Hepatocyte (in vitro differentiated cells): ENCODE measurements at regions not wholly inside any gene's neighbourhood (a gene's known extent, or its start where the extent isn't known, plus 50 kb on each side); places are given as distances from the start of the nearest gene placed in this dataset.

Experiments used
- DNase-seq: peaks from one replicate; pipeline ENCODE4 v3.0.0-alpha.2; 2016; ENCODE audit warnings: low spot score
- H2AFZ ChIP-seq: fragments of 200-600 bp; sonication (generic); 2 replicates; pipeline ENCODE4 v1.6.0; 2016; ENCODE audit warnings: antibody characterized with exemption, mild to moderate bottlenecking
- H3K27ac ChIP-seq: fragments of 200-600 bp; sonication (generic); 2 replicates; pipeline ENCODE4 v1.5.1; 2016; ENCODE audit warnings: mild to moderate bottlenecking
- H3K27me3 ChIP-seq: fragments of 200-600 bp; sonication (generic); 2 replicates; pipeline ENCODE4 v1.6.1; 2016
- H3K36me3 ChIP-seq: fragments of 200-600 bp; sonication (generic); replicated peaks from 2 replicates; pipeline ENCODE4 v1.5.1; 2016; ENCODE audit warnings: low read depth; ENCODE audit not compliant: insufficient read depth
- H3K4me1 ChIP-seq: fragments of 200-600 bp; sonication (generic); 2 replicates; pipeline ENCODE4 v1.5.1; 2016; ENCODE audit warnings: mild to moderate bottlenecking, moderate library complexity; ENCODE audit not compliant: insufficient read depth
- H3K4me2 ChIP-seq: fragments of 200-600 bp; sonication (generic); 2 replicates; pipeline ENCODE4 v1.6.0; 2016
- H3K4me3 ChIP-seq: fragments of 200-600 bp; sonication (generic); 2 replicates; pipeline ENCODE4 v1.5.1; 2016; ENCODE audit warnings: mild to moderate bottlenecking
- H3K79me2 ChIP-seq: fragments of 200-600 bp; sonication (generic); 2 replicates; pipeline ENCODE4 v1.6.0; 2017; ENCODE audit warnings: mild to moderate bottlenecking
- H3K9me2 ChIP-seq: fragments of 200-600 bp; sonication (generic); replicated peaks from 2 replicates; pipeline ENCODE4 v1.6.0; 2017; ENCODE audit warnings: mild to moderate bottlenecking; ENCODE audit not compliant: insufficient read depth
- H3K9me3 ChIP-seq: fragments of 200-600 bp; sonication (generic); 2 replicates; pipeline ENCODE4 v1.5.1; 2016; ENCODE audit warnings: low read depth, mild to moderate bottlenecking
- H4K20me1 ChIP-seq: fragments of 200-600 bp; sonication (generic); 2 replicates; pipeline ENCODE4 v1.6.0; 2016; ENCODE audit warnings: mild to moderate bottlenecking; ENCODE audit not compliant: insufficient read depth, poor library complexity, severe bottlenecking
- EZH2 ChIP-seq: fragments of 200-600 bp; sonication (generic); IDR thresholded peaks from 2 replicates; pipeline ENCODE4 v1.6.1; 2016; ENCODE audit warnings: antibody characterized with exemption, mild to moderate bottlenecking, borderline replicate concordance
- EZH2phosphoT487 ChIP-seq: fragments of 200-600 bp; sonication (generic); IDR thresholded peaks from one replicate; pipeline ENCODE4 v1.6.1; 2018; ENCODE audit warnings: antibody characterized with exemption, mild to moderate bottlenecking, low read depth, moderate library complexity; ENCODE audit not compliant: unreplicated experiment, severe bottlenecking
- WGBS: methylation state at CpG from one replicate; pipeline ENCODE4 v1.1.6; 2016; ENCODE audit warnings: low lambda C conversion rate; ENCODE audit errors: missing lambda C conversion rate; 5-methylcytosine and 5-hydroxymethylcytosine counted together
- TF ChIP-seq, protein P1 (sequence below): fragments of 200-600 bp; sonication (generic); IDR thresholded peaks from 2 replicates; pipeline ENCODE4 v1.5.1; 2016; ENCODE audit warnings: antibody characterized with exemption, mild to moderate bottlenecking; ENCODE audit not compliant: poor library complexity

GRCh38 chr4:81789741-81790399 lies 318.2 kb upstream of the RASGEF1B start:
- no peaks in the 10 kb centered on the region for H3K36me3 ChIP-seq
- H4K20me1 ChIP-seq: no peaks in the 10 kb centered on the region
- no peak overlapping the region for H3K4me3 ChIP-seq
- 62% methylated on average over 5 of the region's 5 CpGs for WGBS
- no peaks in the 10 kb centered on the region for H3K9me3 ChIP-seq
- no peak overlapping the region for H2AFZ ChIP-seq
- H3K79me2 ChIP-seq: no peaks in the 10 kb centered on the region
- H3K4me2 ChIP-seq: no peak overlapping the region
- no peaks in the 10 kb centered on the region for H3K27me3 ChIP-seq
- H3K27ac ChIP-seq: no peak overlapping the region
- TF ChIP-seq EZH2: no peak
- TF ChIP-seq EZH2phosphoT487: no peak
- TF ChIP-seq, protein P1, sequence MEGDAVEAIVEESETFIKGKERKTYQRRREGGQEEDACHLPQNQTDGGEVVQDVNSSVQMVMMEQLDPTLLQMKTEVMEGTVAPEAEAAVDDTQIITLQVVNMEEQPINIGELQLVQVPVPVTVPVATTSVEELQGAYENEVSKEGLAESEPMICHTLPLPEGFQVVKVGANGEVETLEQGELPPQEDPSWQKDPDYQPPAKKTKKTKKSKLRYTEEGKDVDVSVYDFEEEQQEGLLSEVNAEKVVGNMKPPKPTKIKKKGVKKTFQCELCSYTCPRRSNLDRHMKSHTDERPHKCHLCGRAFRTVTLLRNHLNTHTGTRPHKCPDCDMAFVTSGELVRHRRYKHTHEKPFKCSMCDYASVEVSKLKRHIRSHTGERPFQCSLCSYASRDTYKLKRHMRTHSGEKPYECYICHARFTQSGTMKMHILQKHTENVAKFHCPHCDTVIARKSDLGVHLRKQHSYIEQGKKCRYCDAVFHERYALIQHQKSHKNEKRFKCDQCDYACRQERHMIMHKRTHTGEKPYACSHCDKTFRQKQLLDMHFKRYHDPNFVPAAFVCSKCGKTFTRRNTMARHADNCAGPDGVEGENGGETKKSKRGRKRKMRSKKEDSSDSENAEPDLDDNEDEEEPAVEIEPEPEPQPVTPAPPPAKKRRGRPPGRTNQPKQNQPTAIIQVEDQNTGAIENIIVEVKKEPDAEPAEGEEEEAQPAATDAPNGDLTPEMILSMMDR: no peak
- H3K4me1 ChIP-seq: peaks cover 12% of the 10 kb centered on the region
- no peak for DNase-seq
- H3K9me2 ChIP-seq: no peaks in the 10 kb centered on the region

GRCh38 chr4:81789158-81789557 lies 317.5 kb upstream of the RASGEF1B start:
- Histone ChIP-seq H3K36me3 (no peaks in the 10 kb centered on the region), H4K20me1 (no peaks in the 10 kb centered on the region), H3K4me2 (no peak overlapping the region), H2AFZ (no peak overlapping the region), H3K9me2 (no peaks in the 10 kb centered on the region), H3K4me3 (no peak overlapping the region), H3K9me3 (no peaks in the 10 kb centered on the region), H3K27ac (no peak overlapping the region), H3K4me1 (peaks cover 12% of the 10 kb centered on the region), H3K27me3 (no peaks in the 10 kb centered on the region), H3K79me2 (no peaks in the 10 kb centered on the region)
- no peak for DNase-seq
- TF ChIP-seq EZH2 (no peak), EZH2phosphoT487 (no peak)
- TF ChIP-seq, protein P1: no peak

GRCh38 chr4:81786766-81787165 lies 315.1 kb upstream of the RASGEF1B start:
- H3K9me2 ChIP-seq: no peaks in the 10 kb centered on the region
- H3K9me3 ChIP-seq: no peaks in the 10 kb centered on the region
- H4K20me1 ChIP-seq: no peaks in the 10 kb centered on the region
- WGBS: 80% methylated on average over 1 of the region's 1 CpG
- no peaks in the 10 kb centered on the region for H3K27me3 ChIP-seq
- no peak for DNase-seq
- peaks cover 12% of the 10 kb centered on the region for H3K4me1 ChIP-seq
- H3K4me2 ChIP-seq: no peak overlapping the region
- peak overlapping the region; percentile 57 for H3K27ac ChIP-seq
- H3K4me3 ChIP-seq: no peak overlapping the region
- H2AFZ ChIP-seq: no peak overlapping the region
- no peaks in the 10 kb centered on the region for H3K36me3 ChIP-seq
- no peaks in the 10 kb centered on the region for H3K79me2 ChIP-seq
- TF ChIP-seq EZH2: no peak

DNA sequence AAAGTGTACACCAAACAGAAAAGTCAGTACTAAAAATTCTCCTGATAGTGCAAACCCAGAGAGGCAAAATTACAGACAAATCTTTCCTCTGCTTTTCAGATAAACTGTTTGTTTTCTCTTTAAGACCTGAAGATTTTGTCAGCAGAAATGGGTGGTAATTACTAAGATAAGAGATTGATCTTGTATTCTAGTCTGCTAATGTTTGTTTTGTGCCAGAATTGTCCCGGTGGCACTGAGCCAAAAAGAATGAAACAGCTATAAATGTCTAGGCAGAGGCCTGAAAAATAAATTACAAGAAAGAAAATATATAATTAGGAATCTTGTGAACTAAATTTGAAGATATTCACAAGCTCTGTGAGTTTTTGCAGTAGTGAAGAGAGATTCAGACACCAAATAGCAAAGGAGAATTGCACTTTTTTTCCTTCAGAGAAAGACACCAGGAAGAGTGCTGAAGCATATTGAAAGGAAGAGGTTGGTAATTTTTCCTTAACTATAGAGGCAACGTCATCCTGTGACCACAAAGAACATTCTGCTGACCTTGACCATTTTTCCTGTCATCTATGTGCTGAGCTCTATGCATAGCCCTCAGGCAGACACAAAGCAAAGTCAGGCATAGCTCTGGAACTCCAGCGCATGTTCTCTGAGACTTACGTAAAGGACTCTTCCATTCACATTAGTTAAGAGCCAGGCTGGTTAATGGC lies 314.5 kb upstream of the RASGEF1B start:
- WGBS: 34% methylated on average over 4 of the region's 4 CpGs
- TF ChIP-seq, protein P1: no peak
- TF ChIP-seq EZH2phosphoT487 (no peak), EZH2 (no peak)
- Histone ChIP-seq H3K9me2 (no peaks in the 10 kb centered on the region), H3K4me2 (peak overlapping the region; percentile 35), H3K4me1 (peaks cover 12% of the 10 kb centered on the region), H4K20me1 (no peaks in the 10 kb centered on the region), H3K4me3 (no peak overlapping the region), H2AFZ (no peak overlapping the region), H3K36me3 (no peaks in the 10 kb centered on the region), H3K79me2 (no peaks in the 10 kb centered on the region), H3K27me3 (no peaks in the 10 kb centered on the region), H3K27ac (peak overlapping the region; percentile 57), H3K9me3 (no peaks in the 10 kb centered on the region)
- DNase-seq: peak; percentile 30
